Kidney epithelial cell (primary cell): ENCODE measurements at regions not wholly inside any gene's neighbourhood (a gene's known extent, or its start where the extent isn't known, plus 50 kb on each side); places are given as distances from the start of the nearest gene placed in this dataset.

Source experiments
- DNase-seq: peaks from one replicate; pipeline ENCODE4 v3.0.0-alpha.2; 2010; ENCODE audit warnings: low read depth
- H3K27me3 ChIP-seq: 2 replicates; pipeline ENCODE4 v1.6.0; 2011; ENCODE audit warnings: low read length; ENCODE audit not compliant: control insufficient read depth, insufficient read depth
- H3K36me3 ChIP-seq: 2 replicates; pipeline ENCODE4 v1.5.1; 2011; ENCODE audit warnings: low read length; ENCODE audit not compliant: control insufficient read depth, insufficient read depth
- H3K4me3 ChIP-seq: 2 replicates; pipeline ENCODE4 v1.5.1; 2011; ENCODE audit warnings: low read depth, mild to moderate bottlenecking, control low read depth, low read length
- CTCF ChIP-seq: IDR thresholded peaks from 2 replicates; pipeline ENCODE4 v1.5.1; 2011; ENCODE audit warnings: mild to moderate bottlenecking, moderate library complexity, low read length, control low read depth, inconsistent platforms; ENCODE audit not compliant: insufficient read depth, poor library complexity, severe bottlenecking

GRCh38 chr6:91278416-91278815 lies 691.5 kb upstream of the MAP3K7 start:
- DNase-seq = peak; percentile 35
- Histone ChIP-seq H3K36me3 (no peaks in the 10 kb centered on the region), H3K27me3 (no peaks in the 10 kb centered on the region), H3K4me3 (no peak overlapping the region)
- no peak for TF ChIP-seq CTCF

GRCh38 chr6:91276315-91276714 lies 689.4 kb upstream of the MAP3K7 start:
- Histone ChIP-seq H3K36me3 (no peaks in the 10 kb centered on the region), H3K27me3 (no peaks in the 10 kb centered on the region), H3K4me3 (no peak overlapping the region)
- peak; percentile 54 for TF ChIP-seq CTCF
- no peak for DNase-seq

GRCh38 chr6:91273729-91274128 lies 686.9 kb upstream of the MAP3K7 start:
- Histone ChIP-seq H3K4me3 (no peak overlapping the region), H3K27me3 (no peaks in the 10 kb centered on the region), H3K36me3 (no peaks in the 10 kb centered on the region)
- no peak for DNase-seq
- no peak for TF ChIP-seq CTCF

- no peaks in the 10 kb centered on the region for H3K27me3 ChIP-seq
- H3K36me3 ChIP-seq = no peaks in the 10 kb centered on the region
- H3K4me3 ChIP-seq = no peak overlapping the region
- DNase-seq = no peak
- TF ChIP-seq CTCF = no peak
Measured at GRCh38 chr6:91271807-91272206, 684.9 kb upstream of the MAP3K7 start.

- Histone ChIP-seq H3K27me3 (no peaks in the 10 kb centered on the region), H3K36me3 (no peaks in the 10 kb centered on the region), H3K4me3 (no peak overlapping the region)
- no peak for DNase-seq
- no peak for TF ChIP-seq CTCF
Measured at GRCh38 chr6:91268941-91269340, 682.1 kb upstream of the MAP3K7 start.

GRCh38 chr6:91267246-91267645 lies 680.4 kb upstream of the MAP3K7 start:
- no peak for DNase-seq
- TF ChIP-seq CTCF = no peak
- Histone ChIP-seq H3K36me3 (no peaks in the 10 kb centered on the region), H3K4me3 (no peak overlapping the region), H3K27me3 (no peaks in the 10 kb centered on the region)
